UCSD-AML1 (cell line): ENCODE measurements at regions not wholly inside any gene's neighbourhood (a gene's known extent, or its start where the extent isn't known, plus 50 kb on each side); places are given as distances from the start of the nearest gene placed in this dataset.

Experiments used
- DNase-seq: peaks from one replicate; lab custom pipeline; 2025; ENCODE audit not compliant: unreplicated experiment; lab: John Stamatoyannopoulos, UW

DNA sequence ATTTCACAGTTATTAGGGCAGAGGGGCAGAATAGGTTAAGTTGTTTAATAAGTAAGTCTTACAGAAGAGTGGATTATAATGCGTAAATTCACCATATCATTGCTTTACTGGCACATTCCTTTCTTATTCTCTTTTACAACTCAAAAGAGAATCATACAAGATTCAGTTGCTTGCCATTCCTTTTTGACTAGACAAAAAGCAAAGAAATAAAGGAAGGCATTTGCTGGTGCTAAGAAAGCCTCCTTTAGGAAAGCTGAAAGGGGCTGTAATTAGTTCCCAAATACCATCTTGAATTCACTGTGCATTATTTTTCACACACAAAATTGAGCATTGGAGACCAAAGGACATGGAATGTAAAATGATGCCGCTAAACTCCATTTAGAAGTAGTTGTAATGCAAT is 499.3 kb downstream of the NXPH1 start:
- no peak for DNase-seq

DNA sequence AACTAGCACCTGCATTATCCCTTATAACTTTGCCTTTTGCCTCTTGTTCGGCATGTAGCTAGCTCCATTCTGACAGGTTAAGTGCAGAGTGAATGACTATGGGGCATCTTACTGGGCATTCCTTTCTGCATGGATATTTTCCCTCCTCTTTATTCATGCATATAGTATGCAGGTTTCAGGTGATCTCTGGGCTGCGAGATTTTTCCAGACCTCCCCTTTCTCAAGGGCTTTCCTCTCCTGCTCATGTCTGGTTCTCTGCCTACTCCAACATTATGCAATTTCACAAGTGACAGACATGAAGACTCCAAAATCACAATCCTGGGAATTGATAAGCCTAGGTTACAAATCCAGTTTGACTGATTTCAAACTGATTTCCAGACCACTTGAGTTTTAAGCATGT is 503.8 kb downstream of the NXPH1 start:
- no peak for DNase-seq

DNA sequence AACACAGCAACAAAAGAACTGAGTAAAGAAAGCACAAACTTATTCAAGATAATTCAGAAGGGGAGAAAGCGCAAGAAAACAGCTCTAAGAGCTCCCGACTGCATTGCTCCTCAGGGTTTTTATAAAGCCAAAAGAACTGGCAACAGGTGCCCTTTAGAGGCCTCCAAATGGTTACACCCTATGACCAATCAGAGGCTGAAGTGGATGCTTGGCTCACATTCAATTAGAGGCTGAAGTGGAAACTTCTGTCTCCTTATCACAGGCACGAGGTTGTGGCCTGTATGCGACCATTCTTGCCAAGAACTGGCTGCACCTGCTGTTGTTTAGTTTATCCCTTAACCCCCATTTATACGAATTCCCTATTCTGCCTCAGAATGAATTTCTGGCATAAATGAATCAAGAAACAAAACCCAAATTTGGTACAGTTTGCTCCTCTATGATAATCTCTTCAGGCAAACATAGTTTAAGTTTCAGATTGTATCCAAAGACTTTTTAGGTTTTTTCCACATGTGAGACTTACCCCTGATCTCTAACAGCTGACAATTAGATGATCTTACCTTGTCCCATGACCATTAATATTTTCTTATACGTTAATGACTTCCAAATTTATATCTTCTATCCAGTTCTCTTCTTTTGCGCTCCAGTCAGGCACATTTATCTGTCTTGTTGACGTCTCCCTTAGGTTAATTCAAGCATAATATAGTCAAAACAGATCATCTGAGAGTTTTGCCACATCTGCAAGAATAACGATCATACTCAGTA is 504.8 kb downstream of the NXPH1 start:
- DNase-seq, result no peak

DNA sequence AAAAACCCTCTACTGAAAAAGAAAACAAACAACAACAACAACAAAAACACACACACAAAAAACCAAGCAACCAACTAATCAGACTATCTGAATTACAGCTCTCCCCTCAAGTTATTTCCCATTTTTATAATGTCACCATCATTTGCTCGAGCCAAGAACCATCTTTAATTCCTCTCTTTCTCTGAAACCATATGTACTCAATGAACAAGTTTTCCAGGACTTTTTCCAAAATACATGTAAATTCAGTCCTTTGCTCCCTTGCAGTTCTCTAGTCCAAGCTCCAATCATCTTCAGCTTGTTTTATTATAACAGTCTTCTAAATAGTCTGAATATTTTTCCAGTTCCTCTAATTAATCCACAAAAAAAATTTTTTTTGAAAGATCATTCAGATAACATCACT is 506.0 kb downstream of the NXPH1 start:
- no peak for DNase-seq

- DNase-seq, result no peak
Observed at GRCh38 chr7:8963722-8964121, 530.3 kb downstream of the NXPH1 start.

GRCh38 chr7:8965177-8965576 is 531.8 kb downstream of the NXPH1 start:
- no peak for DNase-seq

DNA sequence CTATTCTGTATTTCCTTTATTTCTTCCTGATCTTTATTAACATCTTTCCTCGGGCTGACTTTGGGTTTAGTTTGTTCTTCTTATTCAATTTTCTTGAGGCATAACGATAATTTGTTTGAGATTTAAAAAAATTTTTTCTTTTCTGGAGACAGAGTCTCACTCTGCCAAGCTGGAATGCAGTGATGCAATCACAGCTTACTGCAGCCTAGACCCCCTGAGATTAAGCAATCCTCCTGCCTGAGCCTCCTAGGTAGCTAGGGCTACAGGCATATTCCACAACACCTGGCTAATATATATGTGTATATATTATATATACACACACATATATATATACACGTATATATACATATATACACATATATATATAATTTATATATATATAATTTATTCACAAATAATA is 540.2 kb downstream of the NXPH1 start:
- no peak for DNase-seq

- no peak for DNase-seq
Observed at GRCh38 chr7:8975681-8976080, 542.3 kb downstream of the NXPH1 start.

GRCh38 chr7:8982338-8982992 is 549.1 kb downstream of the NXPH1 start:
- no peak for DNase-seq

DNA sequence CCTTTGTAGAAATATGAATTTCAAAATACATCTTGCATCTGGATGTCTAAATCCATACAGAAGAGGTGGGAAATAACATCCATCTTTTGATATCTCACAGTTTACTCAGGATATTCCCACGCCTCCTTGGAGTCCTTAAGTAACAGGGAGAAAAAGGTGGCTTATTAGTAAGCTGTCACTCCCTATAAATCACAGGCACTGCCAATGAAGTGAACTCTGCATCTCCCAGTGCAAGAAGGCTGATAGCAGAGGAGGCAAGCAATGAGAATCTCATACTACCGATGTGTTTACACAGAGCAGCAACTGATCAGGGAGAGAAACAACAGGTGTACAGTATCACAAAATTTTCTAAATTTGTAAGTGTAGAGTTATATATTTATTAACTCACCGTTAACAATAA is 551.8 kb downstream of the NXPH1 start:
- no peak for DNase-seq

- DNase-seq, result peak; percentile 0
Observed at GRCh38 chr7:8988267-8988666, 554.9 kb downstream of the NXPH1 start.

DNA sequence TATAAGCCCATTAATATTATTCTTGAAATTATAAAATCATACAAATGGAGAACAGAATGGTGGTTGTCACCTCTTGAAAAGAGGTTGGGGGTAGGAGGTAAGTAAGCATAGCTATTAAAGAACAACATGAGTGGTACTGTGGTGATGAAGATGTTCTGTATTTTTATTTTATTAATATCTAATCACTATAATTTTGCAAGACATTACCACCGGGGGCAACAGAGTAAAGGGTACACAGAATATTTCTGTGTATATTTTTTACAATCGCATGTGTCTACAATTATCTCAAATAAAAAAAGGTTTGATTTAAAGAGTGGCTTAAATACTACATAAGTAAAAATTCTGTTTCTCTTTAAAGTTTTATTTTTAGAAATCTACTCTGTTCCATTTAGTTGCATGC is 557.8 kb downstream of the NXPH1 start:
- no peak for DNase-seq

GRCh38 chr7:8998762-8999161 is 565.4 kb downstream of the NXPH1 start:
- DNase-seq, result no peak

DNA sequence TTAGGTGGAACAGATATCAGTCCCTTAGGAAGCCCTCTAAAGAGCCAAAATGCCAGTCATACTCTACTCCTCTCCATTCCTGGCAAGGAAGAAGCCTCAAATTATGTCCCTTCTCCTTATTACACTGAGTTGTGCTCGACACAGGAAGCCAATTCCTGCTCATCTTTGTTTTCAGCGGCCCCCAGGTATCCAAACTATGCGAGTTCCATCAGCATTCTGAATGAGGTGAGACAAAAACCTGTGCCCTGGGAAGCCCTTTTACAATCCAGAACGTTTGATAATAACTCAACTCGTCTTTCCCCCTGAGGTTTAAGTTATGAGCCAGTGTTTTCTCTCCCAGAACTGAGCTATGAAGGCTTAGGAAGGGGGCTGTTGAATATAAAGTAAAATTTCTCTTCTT is 580.5 kb downstream of the NXPH1 start:
- DNase-seq, result no peak

DNA sequence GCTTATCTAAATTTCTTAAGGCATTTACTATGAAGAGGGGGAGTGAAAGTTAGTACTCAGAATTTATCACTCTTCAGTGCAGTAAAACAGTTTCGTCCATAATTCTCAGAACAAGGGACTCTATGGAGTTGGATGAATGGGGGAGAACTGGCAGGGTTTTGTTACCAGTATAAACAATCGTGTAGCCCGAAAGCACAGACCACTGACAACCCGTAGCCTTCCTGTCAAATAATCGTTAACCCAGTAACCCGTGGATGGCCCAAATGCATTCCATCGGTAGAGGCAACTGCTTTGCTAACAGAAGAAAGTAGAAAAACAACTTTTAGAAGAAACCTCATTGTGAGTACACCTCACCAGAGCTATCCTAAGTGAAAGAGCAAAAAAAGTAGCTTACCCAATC is 583.9 kb downstream of the NXPH1 start:
- no peak for DNase-seq

DNA sequence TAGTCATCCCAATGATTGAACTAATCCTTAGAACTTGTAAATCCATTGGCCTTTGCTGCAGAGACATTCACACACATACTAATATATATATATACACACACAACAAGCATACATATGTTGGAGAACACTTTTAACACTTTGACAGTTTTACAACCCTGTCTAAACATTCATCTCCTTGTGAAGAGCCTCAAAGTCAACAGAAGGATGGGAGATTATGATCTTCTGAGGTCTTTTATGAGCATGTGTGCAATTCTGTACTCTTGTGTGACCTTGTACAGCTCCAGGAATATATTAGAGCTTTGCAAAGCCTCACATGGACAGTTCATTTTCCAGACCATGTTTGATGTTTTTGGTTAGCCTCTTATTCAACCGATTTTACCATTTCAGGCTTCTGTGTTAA is 589.0 kb downstream of the NXPH1 start:
- no peak for DNase-seq

DNA sequence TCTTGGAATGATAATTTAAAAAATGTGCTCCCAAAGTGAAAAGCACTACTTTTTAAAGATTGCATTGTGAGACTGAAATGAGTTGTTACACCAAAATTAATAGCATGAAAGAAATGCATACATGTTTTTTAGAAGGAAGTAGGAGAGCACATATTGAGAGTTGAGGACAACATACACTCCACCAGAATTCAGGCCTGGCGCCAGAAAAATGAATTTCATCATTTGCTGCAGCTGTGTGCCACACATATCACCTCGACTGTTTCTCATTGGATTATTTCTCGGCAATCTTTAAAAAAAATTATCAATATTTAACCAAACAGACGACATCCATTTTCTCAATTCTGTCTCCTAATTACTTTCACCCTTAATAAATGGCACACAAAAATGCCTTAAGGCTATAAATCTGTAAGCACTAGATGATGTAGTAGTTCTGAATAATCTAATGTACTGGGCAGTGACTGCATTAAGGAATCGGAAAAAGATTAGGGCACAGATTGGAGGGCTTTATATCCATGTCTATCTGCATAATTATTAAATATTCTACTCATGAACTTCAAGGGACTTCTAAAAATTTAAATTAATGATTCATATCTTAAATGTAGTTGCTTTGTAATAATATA is 590.4 kb downstream of the NXPH1 start:
- DNase-seq, result no peak

DNA sequence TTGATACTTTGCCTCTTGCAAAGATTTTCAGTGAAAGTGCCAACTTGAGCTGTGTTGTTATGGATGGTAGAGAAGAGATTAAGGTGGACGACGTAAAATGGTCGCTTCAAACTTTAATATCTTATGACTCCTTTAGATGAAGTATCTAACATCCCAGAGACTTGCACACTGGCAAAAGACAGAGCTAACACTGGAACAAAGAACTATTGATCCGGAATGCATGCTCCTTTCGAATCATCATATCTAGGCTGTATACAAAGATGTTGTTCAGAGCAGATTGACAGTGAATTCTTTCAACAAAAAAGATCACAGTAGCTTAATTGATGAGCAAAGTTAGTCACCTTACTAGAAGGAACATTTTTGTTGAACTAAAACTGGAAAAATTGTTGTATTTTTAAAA is 592.7 kb downstream of the NXPH1 start:
- no peak for DNase-seq

- DNase-seq, result no peak
Observed at GRCh38 chr7:9028012-9028411, 594.6 kb downstream of the NXPH1 start.

DNA sequence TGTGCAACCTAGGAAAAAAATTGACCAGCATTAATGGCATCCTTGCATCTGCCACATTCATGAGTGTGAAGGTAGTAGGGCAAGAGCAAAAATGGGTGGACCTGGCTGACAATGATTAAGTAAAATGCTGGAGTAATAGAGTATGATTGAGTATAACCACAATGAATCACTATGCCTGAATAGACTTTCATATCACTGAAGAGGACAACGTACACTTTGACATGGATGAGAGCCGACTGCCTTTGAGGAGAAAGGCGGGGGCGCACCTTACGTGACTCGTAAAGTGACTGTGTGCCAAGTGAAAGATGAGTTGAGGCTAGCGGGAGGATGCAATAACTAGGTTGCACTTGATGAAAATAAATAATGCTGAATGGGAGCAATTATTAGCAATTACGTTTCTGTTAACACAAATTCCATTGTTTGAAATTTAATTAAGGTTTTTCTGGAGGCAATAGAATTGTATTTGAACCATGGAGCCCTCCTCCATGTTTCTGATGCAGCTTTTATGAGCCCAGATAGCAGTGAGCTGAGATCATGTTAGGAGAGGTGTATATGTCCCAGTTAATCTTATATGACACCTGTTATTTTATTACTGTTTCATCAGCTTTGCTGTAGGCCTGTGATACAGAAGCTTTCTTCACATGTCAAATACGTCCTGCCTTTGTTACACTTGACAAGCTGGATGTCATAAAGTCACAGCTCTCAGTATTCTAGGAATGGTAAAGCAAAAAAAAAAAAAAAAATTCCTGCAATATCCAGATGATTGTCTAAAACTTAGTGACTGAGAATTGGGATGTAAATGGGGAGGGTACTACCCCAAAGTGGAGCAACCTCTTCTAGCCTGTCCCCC is 596.5 kb downstream of the NXPH1 start:
- no peak for DNase-seq

GRCh38 chr7:9030976-9031375 is 597.6 kb downstream of the NXPH1 start:
- no peak for DNase-seq

DNA sequence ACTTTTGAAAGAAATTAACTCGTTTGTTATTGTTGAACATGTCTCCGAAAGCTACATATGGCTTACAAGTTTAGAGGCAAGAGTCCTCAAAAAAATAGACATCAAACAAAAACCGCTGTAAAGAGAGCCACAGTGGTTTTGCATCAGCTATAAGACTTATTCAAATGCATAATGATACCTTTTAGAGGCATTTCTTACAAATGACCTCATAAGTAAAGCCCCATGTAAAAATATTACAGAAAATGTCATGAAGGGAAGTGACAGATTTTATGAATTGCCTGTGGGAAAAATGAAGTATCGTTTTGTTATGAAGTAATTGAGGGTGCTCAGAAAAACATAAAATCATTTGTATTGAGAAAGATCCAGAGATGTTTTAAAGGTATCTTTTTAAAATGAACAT is 598.0 kb downstream of the NXPH1 start:
- DNase-seq, result no peak
